Endothelial cell of umbilical vein (primary cell): ENCODE measurements at regions not wholly inside any gene's neighbourhood (a gene's known extent, or its start where the extent isn't known, plus 50 kb on each side); places are given as distances from the start of the nearest gene placed in this dataset.

ENCODE experiments used
- BruUV-seq: library from RNA; stranded (reverse); fragments of 400-500 nt; replicated peaks from 2 replicates; lab custom pipeline; 2021; lab: Mats Ljungman, UMichigan
- CTCF ChIA-PET: fragments of 300-600, 350-600 bp; sonication (Branson Sonifier 250); formaldehyde crosslinking; loops from one replicate; lab custom pipeline; 2021; ENCODE audit warnings: antibody characterized with exemption, inconsistent platforms; lab: Charles Lee
- POLR2A ChIA-PET: fragments of 300-600, 350-600 bp; sonication (Branson Sonifier 250); formaldehyde crosslinking; loops from one replicate; lab custom pipeline; 2021; ENCODE audit warnings: antibody characterized with exemption, inconsistent platforms; lab: Charles Lee
- DNase-seq: peaks from one replicate; pipeline ENCODE4 v3.0.0-alpha.2; 2011; ENCODE audit warnings: low read depth, low spot score
- FAIRE-seq: peaks from 2 replicates; lab custom pipeline; 2011; peaks lifted over from hg19 to GRCh38; lab: Jason Lieb, UNC
- H2AFZ ChIP-seq: 2 replicates; pipeline ENCODE4 v1.6.0; 2012; ENCODE audit warnings: low read depth, low read length, control low read depth, inconsistent platforms
- H3K27ac ChIP-seq: 2 replicates; pipeline ENCODE4 v1.5.1; 2011; ENCODE audit warnings: low read depth, mild to moderate bottlenecking, control low read depth, low read length, moderate library complexity; ENCODE audit not compliant: insufficient read depth
- H3K27me3 ChIP-seq, 2 experiments: 2 replicates each; pipeline versions ENCODE4 v1.6.0 to v1.6.1; 2011; ENCODE audit warnings: low read length in 2 of 2, mixed read lengths in 1 of 2; ENCODE audit not compliant: control insufficient read depth in 2 of 2, insufficient read depth in 2 of 2
- H3K36me3 ChIP-seq, 2 experiments: 2 replicates in 1 of 2; 3 replicates in 1 of 2; pipeline ENCODE4 v1.5.1; 2011; ENCODE audit warnings: low read length in 2 of 2, mild to moderate bottlenecking in 1 of 2, moderate library complexity in 1 of 2; ENCODE audit not compliant: control insufficient read depth in 2 of 2, insufficient read depth in 2 of 2; ENCODE audit errors: extremely low read depth in 1 of 2
- H3K4me1 ChIP-seq: 3 replicates; pipeline ENCODE4 v1.5.1; 2011; ENCODE audit warnings: mild to moderate bottlenecking, low read length; ENCODE audit not compliant: control insufficient read depth, insufficient read depth; ENCODE audit errors: extremely low read depth
- H3K4me2 ChIP-seq: 2 replicates; pipeline ENCODE4 v1.6.1; 2011; ENCODE audit warnings: low read length, control low read depth, mixed read lengths; ENCODE audit not compliant: insufficient read depth
- H3K4me3 ChIP-seq, 3 experiments: fragments of 200-600 bp in 1 of 3; sonication (generic), shearing (Covaris generic) in 1 of 3; replicated peaks in 1 of 3; 2 replicates each; pipeline ENCODE4 v1.5.1; 2011 to 2016; ENCODE audit warnings: control low read depth in 3 of 3, low read length in 3 of 3, mild to moderate bottlenecking in 2 of 3, inconsistent platforms in 1 of 3, low read depth in 1 of 3, moderate library complexity in 1 of 3; ENCODE audit not compliant: insufficient read depth in 1 of 3
- H3K79me2 ChIP-seq: 2 replicates; pipeline ENCODE4 v1.6.0; 2012; ENCODE audit warnings: low read length, inconsistent platforms; ENCODE audit not compliant: control insufficient read depth, insufficient read depth
- H3K9ac ChIP-seq: replicated peaks from 2 replicates; pipeline ENCODE3; 2011; ENCODE audit warnings: low read length, control low read depth; ENCODE audit not compliant: insufficient read depth; ENCODE audit errors: extremely low read depth
- H3K9me1 ChIP-seq: replicated peaks from 3 replicates; pipeline ENCODE4 v1.6.0; 2011; ENCODE audit warnings: mild to moderate bottlenecking, low read length; ENCODE audit not compliant: control insufficient read depth, insufficient read depth; ENCODE audit errors: extremely low read depth
- H3K9me3 ChIP-seq: replicated peaks from 2 replicates; pipeline ENCODE4 v1.5.1; 2012; ENCODE audit warnings: low read length, inconsistent platforms; ENCODE audit not compliant: control insufficient read depth, insufficient read depth
- H4K20me1 ChIP-seq: replicated peaks from 2 replicates; pipeline ENCODE3; 2011; ENCODE audit warnings: mild to moderate bottlenecking, low read length; ENCODE audit not compliant: control insufficient read depth, insufficient read depth; ENCODE audit errors: extremely low read depth
- CTCF ChIP-seq, 2 donors: IDR thresholded peaks; 1 replicate in 1 of 2; 2 replicates in 1 of 2; pipeline ENCODE4 v1.5.1; 2011; ENCODE audit warnings: low read length in 2 of 2, mild to moderate bottlenecking in 2 of 2, moderate library complexity in 2 of 2, control low read depth in 1 of 2, inconsistent platforms in 1 of 2, low read depth in 1 of 2; ENCODE audit not compliant: insufficient read depth in 1 of 2; ENCODE audit errors: extremely low read depth in 1 of 2
- EZH2 ChIP-seq: IDR thresholded peaks from 2 replicates; pipeline ENCODE4 v1.6.1; 2012; ENCODE audit warnings: borderline replicate concordance, low read depth, mild to moderate bottlenecking, moderate library complexity, low read length, inconsistent platforms; ENCODE audit not compliant: severe bottlenecking
- FOS ChIP-seq: IDR thresholded peaks from 2 replicates; pipeline ENCODE4 v1.6.1; 2011; ENCODE audit warnings: mild to moderate bottlenecking, low read length, moderate library complexity, borderline replicate concordance; ENCODE audit not compliant: insufficient read depth
- GATA2 ChIP-seq: IDR thresholded peaks from 2 replicates; pipeline ENCODE4 v1.7.0; 2011; ENCODE audit warnings: low read depth, mild to moderate bottlenecking, moderate library complexity, mixed read lengths, low read length; ENCODE audit not compliant: insufficient read length, insufficient read depth
- JUN ChIP-seq: IDR thresholded peaks from 2 replicates; pipeline ENCODE4 v1.6.1; 2011; ENCODE audit warnings: borderline replicate concordance, low read depth; ENCODE audit not compliant: insufficient read length, insufficient read depth
- MAX ChIP-seq: IDR thresholded peaks from 2 replicates; pipeline ENCODE4 v1.6.1; 2011; ENCODE audit not compliant: insufficient read depth, insufficient read length
- MYC ChIP-seq: IDR thresholded peaks from one replicate; pipeline ENCODE4 v1.6.1; 2011; ENCODE audit warnings: mild to moderate bottlenecking, low read depth, low read length
- POLR2A ChIP-seq: IDR thresholded peaks from 2 replicates; pipeline ENCODE4 v1.6.1; 2012; ENCODE audit warnings: low read depth, mild to moderate bottlenecking, control low read depth, low read length
- POLR2AphosphoS5 ChIP-seq: IDR thresholded peaks from 2 replicates; pipeline ENCODE4 v1.6.1; 2012; ENCODE audit warnings: low read depth, mild to moderate bottlenecking, control low read depth, low read length, moderate library complexity; ENCODE audit not compliant: insufficient read depth
- dilution Hi-C: fragments of 300-500 bp; cut with MboI; formaldehyde crosslinking; loops from one replicate; pipeline ENCODE4 v1.15.0; 2019; ENCODE audit warnings: low sequenced_read_pairs; ENCODE audit not compliant: extremely low pct_ligation_motif_present
- intact Hi-C: fragments of 100-400 bp; cut with micrococcal nuclease; formaldehyde crosslinking; loops from one replicate; pipeline ENCODE4 v1.10.0; 2022

GRCh38 chr4:35229021-35229420 is 1015.3 kb downstream of the ARAP2 start:
- Histone ChIP-seq H3K4me1 (no peaks in the 10 kb centered on the region), H3K4me2 (no peak overlapping the region), H3K9ac (no peak overlapping the region), H3K27me3 (no peaks in the 10 kb centered on the region), H4K20me1 (no peaks in the 10 kb centered on the region), H3K4me3 (no peak overlapping the region), H3K9me1 (no peaks in the 10 kb centered on the region), H3K27ac (no peak overlapping the region), H2AFZ (no peak overlapping the region), H3K79me2 (no peaks in the 10 kb centered on the region), H3K36me3 (no peaks in the 10 kb centered on the region), H3K9me3 (peaks cover 3% of the 10 kb centered on the region)
- BruUV-seq: no TSS peak
- CTCF ChIA-PET: no interaction called here
- dilution Hi-C loops (no loop called here), intact Hi-C loops (no loop called here)
- no peak for TF ChIP-seq EZH2
- FAIRE-seq: no peak
- POLR2A ChIA-PET: no interaction called here
- no peak for DNase-seq

GRCh38 chr4:35237924-35238323 is 1006.4 kb downstream of the ARAP2 start:
- no peak overlapping the region for H3K27ac ChIP-seq
- DNase-seq: no peak
- no peak for FAIRE-seq
- no peak overlapping the region for H3K4me3 ChIP-seq
- H3K4me1 ChIP-seq: no peaks in the 10 kb centered on the region
- no peak overlapping the region for H2AFZ ChIP-seq
- no peak overlapping the region for H3K9ac ChIP-seq
- ChIA-PET CTCF (no interaction called here), POLR2A (no interaction called here)
- H3K27me3 ChIP-seq: no peaks in the 10 kb centered on the region
- TF ChIP-seq POLR2AphosphoS5 (no peak), GATA2 (no peak), POLR2A (no peak), MAX (no peak), FOS (no peak), EZH2 (no peak), CTCF (IDR thresholded peaks at IDR 0.05; ENCODE audit: extremely low read depth in 1 of 2, insufficient read depth in 1 of 2, low read depth in 1 of 2, low read length in 2 of 2) (no peak), JUN (no peak), MYC (no peak)
- no peaks in the 10 kb centered on the region for H3K79me2 ChIP-seq
- dilution Hi-C loops: no loop called here
- H4K20me1 ChIP-seq: no peaks in the 10 kb centered on the region
- H3K9me3 ChIP-seq: peaks cover 4% of the 10 kb centered on the region
- intact Hi-C loops: no loop called here
- H3K36me3 ChIP-seq: no peaks in the 10 kb centered on the region
- no peaks in the 10 kb centered on the region for H3K9me1 ChIP-seq
- BruUV-seq: no TSS peak
- no peak overlapping the region for H3K4me2 ChIP-seq
